ENCODE measurements at regions not wholly inside any gene's neighbourhood (a gene's known extent, or its start where the extent isn't known, plus 50 kb on each side); places are given as distances from the start of the nearest gene placed in this dataset.

- no peak overlapping the region for H3K4me3 ChIP-seq (ENCODE audit: control extremely low read depth in 1 of 5, extremely low read depth in 1 of 5, insufficient read depth in 1 of 5, low read depth in 2 of 5, low read length in 4 of 5)
- H3K27me3 ChIP-seq (replicated peaks in 1 of 4; ENCODE audit: control extremely low read depth in 1 of 4, control insufficient read depth in 3 of 4, insufficient read depth in 4 of 4, low read length in 3 of 4): peaks cover 0 to 3% (median 0%) of the 10 kb centered on the region in 4 experiments
- H3K9ac ChIP-seq (ENCODE audit: low read length): no peak overlapping the region
- DNase-seq (no peak), ATAC-seq (ENCODE audit: low read depth) (no peak)
- Mint-ChIP-seq H3K4me3 (no peak overlapping the region), H3K27me3 (peaks cover 38% of the 10 kb centered on the region), H3K4me1 (no peaks in the 10 kb centered on the region), H3K9me3 (ENCODE audit: insufficient read depth) (no peaks in the 10 kb centered on the region), H3K27ac (no peak overlapping the region)
- no peak overlapping the region for H2AFZ ChIP-seq (ENCODE audit: insufficient read depth, low read depth, low read length, poor library complexity, severe bottlenecking)
- no peak overlapping the region for H3K27ac ChIP-seq (ENCODE audit: low read length in 2 of 2)
- ChIA-PET POLR2A (no interaction called here), CTCF (no interaction called here)
- H3K4me1 ChIP-seq (ENCODE audit: control insufficient read depth in 2 of 2, insufficient read depth in 2 of 2, low read length in 2 of 2): no peaks in the 10 kb centered on the region
- H4K20me1 ChIP-seq (ENCODE audit: control insufficient read depth, insufficient read depth, low read length, poor library complexity, severe bottlenecking): no peaks in the 10 kb centered on the region
- intact Hi-C loops (cut with micrococcal nuclease): no loop called here
- H3K9me3 ChIP-seq (ENCODE audit: control extremely low read depth in 1 of 3, control insufficient read depth in 2 of 3, insufficient read depth in 1 of 3, low read length in 2 of 3): peaks cover 0 to 3% (median 0%) of the 10 kb centered on the region in 3 donors
- no peaks in the 10 kb centered on the region for H3K79me2 ChIP-seq (ENCODE audit: control insufficient read depth, insufficient read depth, low read length)
- 100% methylated on average over 1 of the region's 3 CpGs for WGBS (ENCODE audit: insufficient coverage)
- no peaks in the 10 kb centered on the region for H3K36me3 ChIP-seq (replicated peaks in 1 of 2; ENCODE audit: control extremely low read depth in 1 of 2, control insufficient read depth in 1 of 2, extremely low read depth in 1 of 2, insufficient read depth in 2 of 2, low read length in 1 of 2)
- no peak overlapping the region for H3K4me2 ChIP-seq (replicated peaks; ENCODE audit: low read depth, low read length, poor library complexity, severe bottlenecking)
- no peak for TF ChIP-seq EZH2 (IDR thresholded peaks at IDR 0.05; ENCODE audit: borderline replicate concordance, insufficient read depth, low read depth, low read length, poor library complexity, severe bottlenecking)
- TF ChIP-seq, protein P1, sequence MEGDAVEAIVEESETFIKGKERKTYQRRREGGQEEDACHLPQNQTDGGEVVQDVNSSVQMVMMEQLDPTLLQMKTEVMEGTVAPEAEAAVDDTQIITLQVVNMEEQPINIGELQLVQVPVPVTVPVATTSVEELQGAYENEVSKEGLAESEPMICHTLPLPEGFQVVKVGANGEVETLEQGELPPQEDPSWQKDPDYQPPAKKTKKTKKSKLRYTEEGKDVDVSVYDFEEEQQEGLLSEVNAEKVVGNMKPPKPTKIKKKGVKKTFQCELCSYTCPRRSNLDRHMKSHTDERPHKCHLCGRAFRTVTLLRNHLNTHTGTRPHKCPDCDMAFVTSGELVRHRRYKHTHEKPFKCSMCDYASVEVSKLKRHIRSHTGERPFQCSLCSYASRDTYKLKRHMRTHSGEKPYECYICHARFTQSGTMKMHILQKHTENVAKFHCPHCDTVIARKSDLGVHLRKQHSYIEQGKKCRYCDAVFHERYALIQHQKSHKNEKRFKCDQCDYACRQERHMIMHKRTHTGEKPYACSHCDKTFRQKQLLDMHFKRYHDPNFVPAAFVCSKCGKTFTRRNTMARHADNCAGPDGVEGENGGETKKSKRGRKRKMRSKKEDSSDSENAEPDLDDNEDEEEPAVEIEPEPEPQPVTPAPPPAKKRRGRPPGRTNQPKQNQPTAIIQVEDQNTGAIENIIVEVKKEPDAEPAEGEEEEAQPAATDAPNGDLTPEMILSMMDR (IDR thresholded peaks at IDR 0.05): no peak
Observed at GRCh38 chr6:12525276-12525675, 191.3 kb upstream of the PHACTR1 start.

DNA sequence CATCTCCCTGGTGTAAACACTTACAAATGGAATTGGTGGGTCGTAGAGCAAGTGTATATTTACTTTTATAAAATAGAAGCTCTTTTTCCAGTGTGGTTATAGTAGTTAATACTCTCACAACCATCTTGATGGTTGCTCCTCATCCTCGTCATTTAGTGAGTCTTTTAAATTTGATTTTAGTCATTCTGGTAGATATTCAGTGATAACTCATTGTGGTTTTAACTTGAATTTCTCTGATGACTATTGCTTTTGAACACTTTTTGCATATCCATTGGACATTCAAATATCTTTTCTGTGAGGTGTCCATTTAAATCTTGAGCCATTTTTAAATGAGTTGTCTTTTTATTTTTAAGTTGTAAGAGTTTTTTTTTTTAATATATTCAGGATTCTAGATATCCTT is 189.2 kb upstream of the PHACTR1 start:
- Histone ChIP-seq H3K36me3 (replicated peaks in 1 of 2; ENCODE audit: control extremely low read depth in 1 of 2, control insufficient read depth in 1 of 2, extremely low read depth in 1 of 2, insufficient read depth in 2 of 2, low read length in 1 of 2) (no peaks in the 10 kb centered on the region), H3K9ac (ENCODE audit: low read length) (no peak overlapping the region), H3K27ac (ENCODE audit: low read length in 2 of 2) (no peak overlapping the region), H3K4me3 (ENCODE audit: control extremely low read depth in 1 of 5, extremely low read depth in 1 of 5, insufficient read depth in 1 of 5, low read depth in 2 of 5, low read length in 4 of 5) (no peak overlapping the region), H3K79me2 (ENCODE audit: control insufficient read depth, insufficient read depth, low read length) (no peaks in the 10 kb centered on the region), H3K9me3 (ENCODE audit: control extremely low read depth in 1 of 3, control insufficient read depth in 2 of 3, insufficient read depth in 1 of 3, low read length in 2 of 3) (peaks cover 0 to 3% (median 0%) of the 10 kb centered on the region in 3 donors), H3K4me1 (ENCODE audit: control insufficient read depth in 2 of 2, insufficient read depth in 2 of 2, low read length in 2 of 2) (no peaks in the 10 kb centered on the region), H3K27me3 (replicated peaks in 1 of 4; ENCODE audit: control extremely low read depth in 1 of 4, control insufficient read depth in 3 of 4, insufficient read depth in 4 of 4, low read length in 3 of 4) (peaks cover 0 to 3% (median 0%) of the 10 kb centered on the region in 4 experiments), H4K20me1 (ENCODE audit: control insufficient read depth, insufficient read depth, low read length, poor library complexity, severe bottlenecking) (no peaks in the 10 kb centered on the region), H3K4me2 (replicated peaks; ENCODE audit: low read depth, low read length, poor library complexity, severe bottlenecking) (no peak overlapping the region), H2AFZ (ENCODE audit: insufficient read depth, low read depth, low read length, poor library complexity, severe bottlenecking) (no peak overlapping the region)
- no peaks in the 10 kb centered on the region for H3K4me1 Mint-ChIP-seq
- DNase-seq (no peak), ATAC-seq (ENCODE audit: low read depth) (no peak)
- H3K27ac Mint-ChIP-seq: no peak overlapping the region
- CTCF ChIA-PET: no interaction called here
- POLR2A ChIA-PET: no interaction called here
- intact Hi-C loops (cut with micrococcal nuclease): no loop called here
- no peak overlapping the region for H3K4me3 Mint-ChIP-seq
- no CpG with 5 or more reads among the region's 2 CpGs for WGBS (ENCODE audit: insufficient coverage)
- no peaks in the 10 kb centered on the region for H3K9me3 Mint-ChIP-seq (ENCODE audit: insufficient read depth)
- peaks cover 40% of the 10 kb centered on the region for H3K27me3 Mint-ChIP-seq
- TF ChIP-seq EZH2 (IDR thresholded peaks at IDR 0.05; ENCODE audit: borderline replicate concordance, insufficient read depth, low read depth, low read length, poor library complexity, severe bottlenecking): no peak
- TF ChIP-seq, protein P1 (IDR thresholded peaks at IDR 0.05): no peak
